NCI-H2196 (cell line): ENCODE measurements at regions not wholly inside any gene's neighbourhood (a gene's known extent, or its start where the extent isn't known, plus 50 kb on each side); places are given as distances from the start of the nearest gene placed in this dataset.

Experiments used
- DNase-seq: peaks from one replicate; lab custom pipeline; 2025; ENCODE audit not compliant: unreplicated experiment; lab: John Stamatoyannopoulos, UW

DNA sequence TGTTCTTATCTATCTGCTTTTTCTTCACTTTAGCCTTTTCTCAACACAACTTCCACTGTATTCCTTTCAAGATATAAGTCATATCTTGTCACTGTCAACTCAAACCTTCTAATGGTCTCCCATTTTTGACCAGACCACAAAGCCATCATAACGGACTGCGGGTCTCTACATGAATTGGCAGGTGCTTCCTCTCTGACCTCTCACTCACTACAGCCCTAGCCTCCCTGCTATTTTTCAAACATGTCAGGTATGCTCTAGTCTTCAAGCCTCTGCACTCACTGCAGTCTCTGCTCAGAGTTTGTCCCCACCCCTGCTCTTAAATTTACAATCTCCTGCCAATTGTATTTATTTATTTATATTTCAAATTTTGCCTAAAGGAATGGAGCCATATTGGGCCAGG is 858.1 kb downstream of the TRIB2 start:
- no peak for DNase-seq

DNA sequence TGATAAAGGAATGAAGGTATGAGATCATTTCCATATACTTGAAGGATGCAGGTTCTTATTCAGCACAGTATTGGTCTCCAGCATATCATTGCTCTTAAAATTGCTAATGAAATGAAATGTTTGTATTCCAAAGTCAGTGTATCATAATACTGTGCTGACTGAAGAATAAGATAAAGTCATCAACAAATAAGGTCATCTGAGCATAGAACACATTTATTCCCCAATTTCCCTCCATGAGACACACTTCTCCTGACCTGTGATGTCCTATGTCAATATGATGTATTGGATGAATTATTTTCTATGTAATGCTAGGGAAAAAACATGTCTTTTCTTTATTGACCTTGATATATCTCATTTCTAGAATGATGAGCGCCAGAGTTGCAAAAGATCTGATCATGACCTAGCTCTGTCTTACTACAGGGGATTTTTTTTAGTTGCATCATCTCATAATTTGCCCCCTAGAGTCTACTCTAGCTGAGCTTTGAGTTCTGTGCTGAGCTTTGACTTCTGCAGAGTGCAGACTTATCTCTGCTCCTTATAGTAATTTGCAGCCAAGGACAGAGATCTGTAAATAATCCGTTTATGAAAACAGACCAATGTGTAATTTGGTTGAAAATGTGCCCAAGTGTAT is 859.8 kb downstream of the TRIB2 start:
- DNase-seq: no peak

DNA sequence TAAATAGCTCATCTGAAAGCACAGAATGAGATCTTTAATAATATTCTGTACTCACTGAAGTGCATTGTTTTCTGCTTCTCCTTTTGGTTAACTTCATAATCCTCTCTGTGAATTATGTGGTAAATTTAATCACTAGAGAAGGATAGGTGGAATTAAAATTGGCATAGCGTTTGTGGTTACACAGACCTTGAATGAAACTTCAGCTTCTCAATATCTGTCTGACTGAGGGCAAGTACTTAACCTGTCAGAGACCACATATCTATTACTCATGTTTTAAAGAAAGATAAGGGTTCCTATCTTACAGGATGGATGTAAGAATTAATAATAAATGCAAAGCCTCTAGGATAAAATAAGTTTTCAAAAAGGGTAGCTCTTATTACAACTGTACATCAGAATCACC is 861.8 kb downstream of the TRIB2 start:
- no peak for DNase-seq

DNA sequence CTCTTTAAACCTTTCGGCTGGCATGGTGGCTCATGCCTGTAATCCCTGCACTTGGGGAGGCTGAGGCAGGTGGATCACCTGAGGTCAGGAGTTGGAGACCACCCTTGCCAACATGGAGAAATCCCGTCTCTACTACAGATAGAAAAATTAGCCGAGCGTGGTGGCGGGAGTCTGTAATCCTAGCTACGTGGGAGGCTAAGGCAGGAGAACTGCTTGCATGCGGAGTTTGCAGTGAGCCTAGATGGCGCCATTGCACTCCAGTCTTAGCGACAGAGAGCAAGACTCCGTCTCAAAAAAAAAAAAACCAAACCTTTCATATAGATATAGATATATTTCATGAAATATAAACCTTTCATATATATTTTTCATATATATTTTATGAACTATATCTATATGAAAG is 864.7 kb downstream of the TRIB2 start:
- DNase-seq: no peak

DNA sequence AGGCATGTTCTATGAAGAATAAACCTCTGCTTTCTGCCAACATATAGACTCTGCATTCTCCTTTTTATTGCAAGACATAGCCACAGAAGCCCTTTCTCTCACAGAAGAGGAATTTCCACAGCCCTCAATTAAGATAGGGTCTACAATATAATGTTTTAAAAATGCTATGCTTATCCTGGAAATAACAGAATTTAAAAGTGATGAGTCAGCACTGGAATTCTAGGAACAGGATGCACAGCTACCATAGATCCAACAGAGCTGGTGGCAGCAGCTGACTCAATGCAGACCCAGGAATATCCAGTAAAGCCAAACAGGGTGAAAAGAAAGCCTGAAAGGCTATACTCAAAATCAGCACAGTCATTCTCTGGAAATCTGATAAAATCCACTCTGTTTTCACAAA is 866.9 kb downstream of the TRIB2 start:
- DNase-seq: no peak

DNA sequence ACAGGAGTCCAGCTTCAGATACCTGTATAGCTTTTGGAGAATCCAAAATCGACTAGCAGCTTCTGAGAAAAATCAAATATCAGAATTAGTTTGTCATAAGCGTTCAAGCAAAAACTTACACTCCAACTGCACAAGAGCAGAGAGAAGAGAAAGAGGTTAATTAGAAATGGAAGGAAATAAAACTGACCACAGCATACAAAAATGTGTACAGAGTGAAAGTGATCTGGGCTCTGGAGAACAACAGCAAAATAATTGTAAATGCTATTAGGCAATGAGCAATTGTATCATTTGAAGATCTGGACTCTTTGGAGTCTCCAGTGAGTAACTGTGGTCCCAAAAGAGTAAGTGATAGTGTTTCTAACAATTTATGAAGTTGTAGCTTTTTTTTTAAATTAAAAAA is 867.3 kb downstream of the TRIB2 start:
- no peak for DNase-seq

DNA sequence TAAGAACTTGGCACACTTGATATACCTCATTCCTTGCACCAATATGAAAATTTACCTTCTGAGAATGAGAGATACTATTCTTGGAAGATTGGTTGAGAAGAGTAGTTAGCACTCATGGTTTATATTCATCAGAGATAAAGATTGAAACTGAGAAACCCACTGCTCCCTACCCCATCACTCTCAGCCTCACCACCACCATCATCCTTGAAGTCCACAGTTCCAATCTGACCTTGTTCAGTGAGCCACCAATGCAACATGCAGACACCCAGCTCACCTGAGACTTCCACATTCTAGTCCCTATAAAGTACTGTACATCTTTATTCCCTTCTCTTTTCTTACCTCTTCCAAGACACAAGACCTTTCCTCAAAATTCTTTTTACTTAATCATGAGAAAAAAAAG is 869.0 kb downstream of the TRIB2 start:
- no peak for DNase-seq

DNA sequence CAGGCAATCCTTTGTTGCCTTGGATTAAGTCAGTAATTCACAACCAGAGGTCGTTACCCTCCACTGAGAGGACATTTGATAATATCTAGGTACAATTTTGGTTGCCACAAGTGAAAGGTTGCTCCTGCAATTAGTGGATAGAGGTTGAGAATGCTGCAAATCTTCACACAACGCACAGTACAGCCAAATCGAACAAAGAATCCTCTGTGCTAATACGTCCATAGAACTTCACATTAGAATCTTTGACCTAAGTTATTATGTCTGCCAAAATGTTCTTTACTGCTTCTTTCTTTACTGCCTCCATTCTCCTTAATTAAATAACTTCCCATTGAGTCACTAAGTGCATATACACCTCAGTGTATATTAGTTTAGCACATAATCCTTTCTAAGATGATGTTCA is 879.5 kb downstream of the TRIB2 start:
- DNase-seq: no peak

DNA sequence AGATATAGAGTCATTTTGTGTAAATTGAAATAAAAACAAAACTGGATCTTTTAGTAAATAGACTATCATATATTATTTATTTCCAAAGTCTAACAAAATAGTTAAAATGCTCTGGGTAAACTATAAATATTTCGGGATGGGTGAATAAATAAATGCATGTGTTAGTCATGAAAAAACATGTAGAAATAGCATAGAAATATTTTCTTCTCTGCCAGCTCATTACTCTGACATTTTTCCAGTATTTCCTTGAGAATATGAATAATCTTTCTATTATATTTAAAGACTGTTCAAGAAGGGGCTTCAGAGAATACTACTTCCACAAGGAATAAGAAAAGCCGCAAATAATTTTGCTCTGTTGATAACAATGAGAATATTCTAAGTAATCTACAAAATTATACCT is 880.4 kb downstream of the TRIB2 start:
- DNase-seq: no peak

DNA sequence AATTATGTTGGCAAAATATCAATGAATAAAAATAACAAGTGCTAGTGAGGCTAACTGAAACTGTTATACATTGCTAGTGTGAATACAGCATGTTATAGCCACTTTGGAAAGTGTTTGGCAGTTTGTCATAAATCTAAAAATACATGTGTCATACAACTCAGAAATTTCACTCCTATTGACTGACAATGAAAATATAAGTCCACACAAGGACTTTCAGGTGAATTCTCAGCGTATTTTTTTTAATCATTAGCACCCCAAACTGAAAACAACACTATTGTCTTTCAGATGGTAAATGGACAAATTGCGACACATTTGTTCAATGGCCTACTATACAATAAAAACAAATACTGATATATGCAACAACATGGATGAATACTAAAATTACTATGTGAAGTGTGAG is 884.8 kb downstream of the TRIB2 start:
- no peak for DNase-seq

DNA sequence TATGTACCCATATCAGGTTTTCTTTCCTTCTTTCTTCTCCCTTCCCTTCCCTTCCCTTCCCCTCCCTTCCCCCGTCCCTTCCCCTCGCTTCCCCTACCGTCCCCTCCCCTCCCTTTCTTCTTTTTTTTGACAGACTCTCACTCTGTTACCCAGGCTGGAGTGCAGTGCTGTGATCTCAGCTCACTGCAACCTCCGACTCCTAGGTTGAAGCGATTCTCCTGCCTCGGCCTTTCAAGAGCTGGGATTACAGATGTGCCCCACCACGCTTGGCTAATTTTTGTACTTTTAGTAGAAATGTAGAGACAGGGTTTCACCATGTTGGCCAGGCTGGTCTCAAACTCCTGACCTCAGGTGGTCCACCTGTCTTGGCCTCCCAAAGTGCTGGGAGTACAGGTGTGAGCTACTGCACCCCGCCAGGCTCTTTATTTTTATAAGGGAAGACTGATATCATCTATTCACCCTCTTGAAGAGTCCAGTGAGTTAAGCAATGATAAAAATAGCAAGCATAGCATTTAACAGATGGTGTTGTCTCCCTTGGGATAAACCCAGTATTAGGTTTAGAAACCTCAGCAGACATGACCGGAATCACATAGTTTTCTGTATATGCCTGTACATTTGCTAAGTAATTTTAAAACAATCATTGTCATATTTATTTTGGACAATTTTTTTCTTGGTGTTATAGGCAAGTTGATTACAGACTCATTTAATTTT is 888.4 kb downstream of the TRIB2 start:
- DNase-seq: no peak

DNA sequence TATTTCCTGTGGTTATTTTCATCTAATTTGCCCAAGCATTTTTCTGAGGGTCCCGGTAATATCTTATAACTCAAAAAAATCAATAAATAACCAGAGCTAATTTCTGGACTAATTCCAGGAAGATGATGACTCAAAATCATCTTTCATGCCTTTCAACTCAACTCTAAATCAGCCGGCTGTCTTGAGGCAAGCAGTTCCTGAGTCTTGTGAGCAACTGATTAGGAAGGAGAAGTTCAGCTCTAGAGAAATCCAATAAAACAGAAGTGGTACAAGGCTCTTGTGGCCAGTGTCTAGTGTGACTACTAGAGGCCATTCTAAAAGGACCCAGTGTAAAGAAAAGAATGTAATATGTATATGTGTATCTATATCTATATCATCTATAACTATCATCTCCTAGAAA is 890.4 kb downstream of the TRIB2 start:
- no peak for DNase-seq

DNA sequence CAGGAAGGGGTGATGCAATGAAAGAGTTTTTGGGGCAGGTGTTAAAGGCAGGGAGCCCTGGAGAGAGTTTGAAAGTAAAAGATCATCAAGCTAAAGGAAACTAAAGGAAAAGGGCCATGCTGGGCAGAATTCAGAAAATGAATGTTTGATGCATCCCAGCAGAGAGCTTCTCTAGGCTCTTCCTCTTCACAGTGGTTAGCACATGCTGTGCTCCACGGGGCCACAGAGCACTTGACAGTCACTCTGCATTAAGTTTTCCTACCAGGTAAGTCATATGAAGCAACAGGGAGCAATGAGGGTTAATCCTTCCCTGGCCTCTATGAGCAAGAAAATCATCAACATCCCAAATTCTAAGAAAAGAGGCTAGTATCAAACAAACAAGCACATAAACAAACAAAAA is 895.2 kb downstream of the TRIB2 start:
- DNase-seq: no peak

DNA sequence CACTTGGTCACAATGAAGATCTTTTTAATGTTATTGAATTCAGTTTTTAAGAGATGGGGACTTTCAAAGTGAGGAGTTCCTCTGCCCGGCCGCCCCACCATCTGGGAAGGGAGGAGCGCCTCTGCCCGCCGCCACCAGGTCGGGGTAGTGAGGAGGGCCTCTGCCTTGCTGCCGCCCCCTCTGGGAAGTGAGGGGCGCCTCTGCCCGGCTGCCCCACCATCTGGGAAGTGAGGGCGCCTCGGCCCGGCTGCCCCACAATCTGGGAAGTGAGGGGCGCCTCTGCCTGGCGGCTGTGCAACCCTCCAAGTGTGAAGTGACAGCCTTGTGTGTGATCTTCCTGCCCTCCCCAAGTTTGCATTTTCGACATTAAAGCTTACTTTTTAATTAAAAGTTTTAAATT is 899.3 kb downstream of the TRIB2 start:
- DNase-seq: no peak

DNA sequence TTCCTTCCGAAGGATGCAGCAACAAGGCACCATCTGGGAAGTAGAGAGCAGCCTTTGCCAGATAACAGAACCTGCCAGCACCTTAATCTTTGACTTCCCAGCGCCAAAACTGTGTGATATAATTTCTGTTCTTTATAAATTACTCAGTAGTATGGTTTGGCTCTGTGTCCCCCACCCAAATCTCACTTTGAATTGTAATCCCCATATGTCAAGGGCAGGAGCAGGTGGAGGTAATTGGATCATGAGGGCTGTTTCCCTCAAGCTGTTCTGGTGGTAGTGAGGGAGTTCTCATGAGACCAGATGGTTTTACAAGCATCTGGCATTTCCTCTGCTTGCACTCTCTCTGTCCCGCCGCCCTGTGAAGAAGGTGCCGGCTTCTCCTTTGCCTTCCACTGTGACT is 899.9 kb downstream of the TRIB2 start:
- DNase-seq: no peak

DNA sequence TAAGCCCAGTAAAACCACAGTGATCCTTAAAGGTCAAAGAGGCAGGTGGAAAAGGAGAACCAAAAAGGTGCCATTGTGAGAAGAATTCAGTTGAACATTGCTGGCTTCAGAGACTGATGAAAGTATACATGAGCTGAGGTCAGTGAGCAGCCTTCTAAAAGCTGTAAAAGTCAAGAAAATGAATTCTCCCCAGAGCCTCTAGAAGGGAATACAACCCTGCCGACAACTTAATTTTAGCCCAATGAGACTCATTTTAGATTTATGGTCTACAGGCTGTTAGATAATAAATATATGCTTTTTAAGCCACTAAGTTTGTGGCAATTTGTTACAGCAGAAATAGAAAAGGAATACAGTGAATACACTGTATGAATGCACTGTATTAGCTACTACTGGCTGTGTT is 911.4 kb downstream of the TRIB2 start:
- no peak for DNase-seq

DNA sequence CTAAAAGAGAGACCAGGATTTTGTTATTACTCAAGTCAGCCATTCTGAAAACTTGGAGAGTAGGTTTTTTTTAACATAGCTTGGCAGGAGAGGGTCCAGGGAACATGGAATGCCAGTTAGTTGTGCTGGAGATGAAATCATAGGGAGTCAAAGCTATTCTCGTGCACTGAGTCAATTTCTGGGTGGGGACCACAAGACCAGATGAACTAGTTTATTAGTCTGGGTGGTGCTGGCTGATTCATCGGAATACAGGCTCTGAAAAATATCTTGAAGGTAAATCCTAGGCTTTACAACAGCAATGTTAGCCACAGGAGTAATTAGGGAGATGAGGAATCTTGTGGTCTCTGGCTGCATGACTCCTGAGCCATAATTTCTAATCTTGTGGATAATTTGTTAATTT is 921.4 kb downstream of the TRIB2 start:
- no peak for DNase-seq

DNA sequence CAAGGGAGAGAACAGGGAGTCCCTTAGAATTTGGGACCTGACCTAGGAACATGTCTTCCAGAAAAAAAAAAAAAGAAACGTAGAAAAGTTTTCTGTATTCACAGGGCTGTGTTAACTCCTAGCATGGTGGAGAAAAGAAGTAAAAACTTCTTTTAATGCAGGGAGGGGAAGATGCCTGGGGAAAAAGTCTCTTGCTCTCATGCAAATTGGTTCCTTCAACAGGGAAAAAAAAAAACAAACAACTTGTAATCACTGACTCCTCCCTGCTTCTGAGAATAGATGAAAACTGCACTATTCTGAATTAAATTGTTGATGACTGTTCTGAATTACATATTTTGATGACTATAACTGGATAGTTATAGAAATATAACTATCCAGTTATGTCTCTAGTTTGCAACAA is 933.2 kb downstream of the TRIB2 start:
- no peak for DNase-seq

DNA sequence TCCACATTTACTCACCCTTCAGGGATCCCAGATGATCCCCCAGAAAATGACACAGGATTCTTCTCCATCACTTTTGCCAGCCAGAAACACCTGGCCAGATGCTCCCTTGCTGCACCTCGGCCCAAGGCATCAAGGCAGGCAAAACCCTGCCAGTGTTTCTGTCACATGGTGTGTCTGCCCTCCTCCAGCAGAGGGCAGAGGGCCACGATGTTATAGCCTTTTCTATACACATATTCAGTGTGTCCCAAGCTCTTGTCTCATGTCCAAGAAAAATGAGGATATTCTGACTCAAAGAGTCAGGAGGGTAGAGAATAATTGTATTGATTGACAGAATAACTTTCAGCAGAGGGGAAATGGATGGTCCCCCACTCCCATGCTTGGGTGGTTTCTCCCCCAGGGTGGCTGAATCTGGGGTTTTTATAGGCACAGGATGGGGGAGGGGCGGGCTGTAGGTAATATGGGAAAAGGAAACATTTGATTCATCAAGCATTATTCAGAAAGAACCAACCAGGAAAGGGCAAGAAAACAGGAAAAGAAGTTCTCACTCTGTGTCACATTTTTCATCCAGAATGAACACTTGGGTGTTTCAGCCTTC is 933.9 kb downstream of the TRIB2 start:
- DNase-seq: no peak

DNA sequence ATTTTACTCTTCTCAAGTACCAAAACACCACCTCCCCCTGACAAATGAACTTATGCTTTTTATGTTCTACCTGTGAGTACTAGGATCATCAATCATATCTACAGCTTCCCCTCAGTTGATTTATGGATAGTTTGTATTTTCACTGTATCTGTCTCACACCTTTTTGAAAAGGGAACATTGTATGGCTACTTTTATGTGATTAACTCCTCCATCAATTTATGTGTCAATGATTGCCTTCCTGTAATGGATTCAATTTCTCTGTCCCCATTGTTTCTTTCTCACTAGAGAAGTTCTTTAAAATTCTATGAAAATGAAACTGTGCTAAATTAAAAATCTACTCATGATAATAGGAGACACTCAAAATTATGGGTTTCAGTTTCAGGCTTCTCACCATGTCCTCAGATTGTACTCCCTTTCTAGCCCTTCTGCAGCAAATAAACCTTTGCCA is 935.0 kb downstream of the TRIB2 start:
- DNase-seq: no peak

DNA sequence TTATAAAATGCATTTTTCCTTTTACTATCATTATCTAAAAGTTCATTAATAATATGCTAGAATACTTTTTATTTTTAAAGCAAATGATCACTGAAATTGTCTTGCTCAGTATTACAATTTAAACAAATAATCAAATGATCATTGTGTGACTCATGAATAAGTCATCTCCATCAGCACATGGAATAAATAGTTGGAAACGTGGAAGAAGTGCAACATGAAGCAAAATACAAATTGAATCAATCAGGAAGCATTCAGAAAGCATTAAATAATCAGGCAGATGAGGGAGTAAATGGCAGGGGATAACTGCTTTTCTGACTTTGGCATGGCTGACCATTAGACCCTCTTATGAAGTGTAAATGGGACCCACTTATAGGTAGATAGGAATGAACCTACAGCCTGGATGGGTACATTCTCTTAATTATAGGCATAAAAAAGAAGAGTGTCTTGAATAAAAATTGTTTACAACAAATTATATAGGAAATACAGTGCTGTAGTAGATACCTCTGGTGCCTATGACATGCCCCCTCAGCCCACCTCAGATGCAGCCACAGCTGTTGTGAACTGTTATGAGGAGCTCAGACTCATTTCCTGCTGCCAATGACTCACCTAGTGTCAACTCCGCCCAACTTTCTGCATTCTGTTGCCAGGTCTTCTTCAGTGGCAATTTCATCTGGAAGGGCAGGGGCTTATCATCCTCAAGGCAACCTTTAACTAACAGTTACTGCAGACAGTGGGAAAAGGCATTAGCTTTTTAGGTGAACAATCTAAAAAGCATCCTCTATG is 936.0 kb downstream of the TRIB2 start:
- no peak for DNase-seq

DNA sequence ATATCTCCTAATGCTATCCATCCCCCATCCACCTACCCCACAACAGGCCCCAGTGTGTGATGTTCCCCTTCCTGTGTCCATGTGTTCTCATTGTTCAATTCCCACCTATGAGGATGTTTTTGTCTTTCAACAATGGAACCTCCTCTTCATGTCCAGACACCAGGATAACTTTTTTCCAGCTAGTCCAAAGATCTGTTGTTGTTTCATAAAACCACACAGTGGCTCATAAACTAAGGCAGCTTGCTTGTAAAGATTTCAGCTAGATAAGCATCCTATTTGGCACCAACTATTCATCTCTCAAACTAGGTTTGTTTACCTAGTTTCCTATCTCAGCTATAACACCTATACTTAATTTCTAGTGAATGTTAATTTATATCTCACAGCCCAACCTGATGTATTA is 937.7 kb downstream of the TRIB2 start:
- DNase-seq: no peak
